IPS-15b (cell line): ENCODE measurements at regions not wholly inside any gene's neighbourhood (a gene's known extent, or its start where the extent isn't known, plus 50 kb on each side); places are given as distances from the start of the nearest gene placed in this dataset.

Experiments
- H3K27me3 ChIP-seq: one replicate; pipeline ENCODE4 v1.6.1; 2013; ENCODE audit warnings: low read length; ENCODE audit not compliant: control insufficient read depth, insufficient read depth
- H3K36me3 ChIP-seq: one replicate; pipeline ENCODE4 v1.6.1; 2013; ENCODE audit warnings: low read length; ENCODE audit not compliant: control insufficient read depth, insufficient read depth
- H3K4me1 ChIP-seq: one replicate; pipeline ENCODE4 v1.6.1; 2013; ENCODE audit warnings: mild to moderate bottlenecking, low read length; ENCODE audit not compliant: control insufficient read depth, insufficient read depth
- H3K4me3 ChIP-seq: one replicate; pipeline ENCODE4 v1.5.1; 2013; ENCODE audit warnings: low read depth, low read length
- H3K9ac ChIP-seq: one replicate; pipeline ENCODE4 v1.6.1; 2013; ENCODE audit warnings: low read depth, mild to moderate bottlenecking, low read length
- H3K9me3 ChIP-seq: one replicate; pipeline ENCODE4 v1.6.1; 2013; ENCODE audit warnings: mild to moderate bottlenecking, low read length; ENCODE audit not compliant: control insufficient read depth, insufficient read depth

DNA sequence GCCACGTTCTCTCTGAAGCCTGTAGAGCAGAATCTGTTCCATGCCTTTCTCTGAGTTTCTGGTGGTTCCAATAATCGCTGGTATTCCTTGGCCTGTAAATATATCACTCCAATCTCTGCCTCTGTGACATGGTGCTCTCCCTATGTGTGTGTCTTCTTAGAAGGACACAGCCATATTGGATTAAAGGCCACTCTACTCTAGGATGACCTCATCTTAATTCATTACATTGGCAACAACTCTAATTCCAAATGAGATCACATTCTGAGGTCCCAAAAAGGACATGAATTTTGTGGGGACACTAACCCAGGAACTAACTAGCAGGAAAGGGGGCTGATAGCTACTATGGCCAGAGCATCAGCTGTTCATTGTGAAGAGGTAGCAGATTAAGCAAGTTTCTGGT, 110.7 kb downstream of the KLF12 start:
- Histone ChIP-seq H3K9ac (no peak overlapping the region), H3K4me1 (peaks cover 25% of the 10 kb centered on the region), H3K27me3 (no peaks in the 10 kb centered on the region), H3K9me3 (no peaks in the 10 kb centered on the region), H3K36me3 (no peaks in the 10 kb centered on the region), H3K4me3 (no peak overlapping the region)

DNA sequence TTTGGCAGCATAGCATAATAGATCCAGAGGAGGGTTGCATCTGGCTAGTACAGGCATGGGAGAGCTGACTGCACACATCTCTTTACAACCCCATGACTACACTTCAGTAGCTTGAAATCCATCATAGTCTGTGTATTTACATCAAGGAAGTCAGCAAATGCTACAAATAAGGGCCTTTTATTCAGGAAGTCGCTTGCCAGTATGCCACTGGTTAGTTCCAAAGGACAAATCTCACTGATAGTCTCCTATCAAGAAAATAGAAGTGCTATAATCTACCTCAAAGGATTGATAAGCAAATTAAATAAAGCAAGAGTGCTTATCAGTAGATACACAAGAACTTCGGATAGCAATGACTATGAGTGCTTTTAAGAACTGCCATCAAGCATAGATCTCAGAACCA, 112.7 kb downstream of the KLF12 start:
- H3K4me3 ChIP-seq = no peak overlapping the region
- no peaks in the 10 kb centered on the region for H3K9me3 ChIP-seq
- H3K27me3 ChIP-seq = no peaks in the 10 kb centered on the region
- peaks cover 11% of the 10 kb centered on the region for H3K4me1 ChIP-seq
- H3K36me3 ChIP-seq = no peaks in the 10 kb centered on the region
- no peak overlapping the region for H3K9ac ChIP-seq

DNA sequence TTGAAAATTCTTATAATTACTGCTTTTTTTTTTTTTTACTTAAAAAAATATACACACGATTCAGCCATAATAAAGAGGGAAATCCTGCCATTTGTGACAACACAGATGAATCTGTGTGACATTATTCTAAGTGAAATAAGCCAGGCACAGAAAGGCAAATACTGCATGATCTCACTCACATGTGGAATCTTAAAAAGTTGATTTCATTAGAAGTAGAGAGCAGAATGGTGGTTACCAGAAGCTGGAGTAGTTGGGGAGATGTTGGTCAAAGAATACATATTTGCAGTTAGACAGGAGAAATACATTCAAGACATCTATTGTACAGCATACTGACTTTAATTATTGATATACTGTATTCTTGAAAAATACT, 116.2 kb downstream of the KLF12 start:
- no peak overlapping the region for H3K4me3 ChIP-seq
- H3K27me3 ChIP-seq = no peaks in the 10 kb centered on the region
- no peaks in the 10 kb centered on the region for H3K4me1 ChIP-seq
- H3K36me3 ChIP-seq = no peaks in the 10 kb centered on the region
- H3K9ac ChIP-seq = no peak overlapping the region
- no peaks in the 10 kb centered on the region for H3K9me3 ChIP-seq

DNA sequence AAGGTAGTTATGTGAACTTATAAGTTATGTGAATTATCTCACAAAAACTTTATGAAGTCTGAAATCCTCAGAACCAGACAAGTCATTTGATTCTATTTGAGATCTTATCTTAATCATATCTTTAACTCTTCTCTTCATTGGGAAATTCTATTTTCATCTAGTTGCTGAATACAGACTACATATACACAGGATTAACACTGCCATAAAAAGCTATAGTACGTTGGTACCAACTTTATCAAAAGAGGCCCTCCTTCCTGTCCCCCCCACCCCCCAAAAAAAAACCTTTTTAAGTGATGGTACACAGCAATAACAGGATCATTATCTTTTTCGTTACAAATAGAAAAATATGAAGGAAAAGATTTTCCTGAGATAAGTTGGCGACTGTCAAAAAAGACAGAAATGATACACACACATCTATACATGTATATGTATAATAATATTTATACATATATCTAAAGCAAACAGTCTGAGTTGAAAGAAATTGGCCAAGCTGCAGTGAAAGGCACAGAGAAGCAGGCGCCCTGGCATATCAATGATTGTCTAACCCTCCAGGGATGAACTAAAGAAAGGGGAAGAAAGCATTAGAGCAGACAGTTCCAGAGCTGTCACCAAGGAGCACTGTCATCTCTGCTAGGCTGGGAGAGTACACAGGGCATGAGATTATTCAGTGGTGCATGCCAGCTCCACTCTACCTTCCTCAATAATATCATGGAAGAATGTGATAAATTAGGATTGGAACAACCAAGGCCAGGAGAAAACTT, 116.7 kb downstream of the KLF12 start:
- no peaks in the 10 kb centered on the region for H3K36me3 ChIP-seq

DNA sequence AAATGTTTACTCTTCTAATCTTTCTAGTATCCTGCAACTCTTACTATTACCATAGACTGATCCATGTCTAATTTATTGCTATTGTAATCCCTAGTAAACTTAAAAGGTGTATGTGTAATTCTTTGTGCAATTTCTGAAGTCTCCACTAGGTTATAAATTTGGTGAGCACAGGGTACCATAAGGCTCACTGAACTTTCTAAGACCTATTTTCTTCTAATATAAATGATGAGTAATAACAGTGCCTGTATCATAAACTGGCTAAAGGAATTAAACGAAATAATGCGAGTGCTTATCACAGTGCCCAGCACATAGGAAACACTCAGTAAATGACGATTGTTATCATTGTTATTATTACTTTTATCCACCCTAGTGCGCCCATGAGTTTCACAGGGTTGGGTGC, 119.1 kb downstream of the KLF12 start:
- Histone ChIP-seq H3K4me3 (no peak overlapping the region), H3K9ac (no peak overlapping the region), H3K4me1 (no peaks in the 10 kb centered on the region), H3K36me3 (no peaks in the 10 kb centered on the region), H3K9me3 (no peaks in the 10 kb centered on the region), H3K27me3 (no peaks in the 10 kb centered on the region)

More for the DNA sequence above, 116.7 kb downstream of the KLF12 start:
- H3K27me3 ChIP-seq = no peaks in the 10 kb centered on the region
- H3K9ac ChIP-seq = no peak overlapping the region
- H3K9me3 ChIP-seq = no peaks in the 10 kb centered on the region
- H3K4me1 ChIP-seq = no peaks in the 10 kb centered on the region
- H3K4me3 ChIP-seq = no peak overlapping the region

DNA sequence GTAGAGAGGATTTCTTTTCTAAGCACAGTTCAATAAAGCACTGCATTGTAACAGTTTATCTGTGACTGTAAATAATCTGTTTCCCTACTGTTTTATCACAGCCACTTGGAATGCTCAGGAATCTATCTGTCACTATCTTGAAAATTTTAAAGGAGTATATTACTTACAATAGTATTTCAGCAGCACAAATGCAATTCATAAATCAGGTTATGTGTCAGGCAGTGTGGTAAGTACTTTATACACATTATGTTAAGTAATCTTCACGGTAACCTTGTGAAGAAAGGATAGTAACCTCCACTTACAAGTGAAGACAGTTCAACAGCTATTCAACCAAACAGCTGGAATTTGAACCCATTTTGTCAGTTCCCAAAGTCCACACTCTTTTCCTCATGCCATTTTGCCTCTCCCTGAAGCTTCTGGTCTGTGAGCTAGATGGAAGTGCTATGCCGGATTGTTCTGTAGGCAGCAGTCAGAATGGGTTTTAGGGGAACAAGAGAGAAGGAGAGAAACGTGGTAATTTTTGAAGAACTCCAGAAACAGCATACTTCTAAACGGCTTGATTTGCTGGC, 125.0 kb downstream of the KLF12 start:
- no peaks in the 10 kb centered on the region for H3K27me3 ChIP-seq
- no peak overlapping the region for H3K4me3 ChIP-seq
- H3K9me3 ChIP-seq = no peaks in the 10 kb centered on the region
- no peaks in the 10 kb centered on the region for H3K36me3 ChIP-seq
- no peaks in the 10 kb centered on the region for H3K4me1 ChIP-seq
- no peak overlapping the region for H3K9ac ChIP-seq

DNA sequence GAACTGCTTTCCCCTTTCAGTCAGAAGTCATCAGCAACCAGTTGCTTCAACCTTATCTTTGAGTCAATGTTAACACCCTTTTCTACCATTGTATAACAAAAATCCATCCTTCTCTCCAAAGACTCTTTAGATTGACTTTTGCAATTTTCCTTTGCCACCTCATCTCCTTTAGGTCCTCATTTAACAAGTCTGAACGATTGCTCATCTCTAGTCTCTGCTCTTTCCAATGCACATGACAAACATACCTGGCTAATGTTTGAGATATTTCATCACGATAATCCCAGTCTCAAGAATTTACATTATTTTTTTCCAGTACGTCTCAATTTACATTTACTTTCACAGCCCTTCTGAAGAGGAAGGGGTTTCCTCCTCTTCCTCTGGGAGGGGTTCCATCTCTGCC, 127.5 kb downstream of the KLF12 start:
- Histone ChIP-seq H3K4me3 (no peak overlapping the region), H3K9ac (no peak overlapping the region), H3K4me1 (no peaks in the 10 kb centered on the region), H3K9me3 (no peaks in the 10 kb centered on the region), H3K36me3 (no peaks in the 10 kb centered on the region), H3K27me3 (no peaks in the 10 kb centered on the region)

DNA sequence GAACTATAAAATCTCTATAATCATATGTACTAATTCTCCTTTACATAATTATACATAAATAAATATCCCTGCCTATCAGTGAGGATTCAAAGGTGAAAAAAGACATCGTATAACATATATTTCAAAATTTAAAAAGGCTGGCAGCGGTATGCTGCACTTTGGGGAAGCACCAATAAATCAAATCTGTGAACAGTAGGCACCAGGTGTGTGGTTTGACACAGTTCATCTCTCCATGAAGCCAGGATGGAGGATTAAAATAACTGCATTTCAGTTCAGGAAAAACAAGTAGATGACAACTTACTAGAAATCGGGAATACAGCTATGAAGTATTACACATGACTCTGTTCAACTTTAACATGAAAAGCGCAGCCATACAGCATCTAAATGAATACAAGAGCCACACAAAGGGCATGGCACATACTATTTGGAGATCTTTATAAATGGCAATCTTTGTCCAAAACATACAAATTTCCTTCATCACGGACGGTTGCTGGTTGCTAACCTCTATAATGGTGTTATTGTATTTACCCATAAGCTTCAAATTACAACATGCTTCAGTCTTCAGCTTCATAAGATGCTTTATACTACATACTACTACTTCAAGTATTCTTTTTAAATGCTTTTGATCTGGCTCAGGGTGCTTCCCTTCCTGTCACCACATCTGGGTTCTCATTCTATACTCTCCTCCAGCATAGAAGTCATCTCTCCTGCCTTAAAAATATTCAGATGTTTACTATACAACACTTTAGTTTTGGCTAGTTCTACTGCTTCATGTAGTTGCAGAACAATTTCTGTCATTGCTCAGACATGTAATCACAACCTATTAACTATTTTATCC, 128.7 kb downstream of the KLF12 start:
- no peak overlapping the region for H3K4me3 ChIP-seq
- H3K36me3 ChIP-seq = no peaks in the 10 kb centered on the region
- no peaks in the 10 kb centered on the region for H3K9me3 ChIP-seq
- no peaks in the 10 kb centered on the region for H3K27me3 ChIP-seq
- H3K9ac ChIP-seq = no peak overlapping the region
- no peaks in the 10 kb centered on the region for H3K4me1 ChIP-seq

DNA sequence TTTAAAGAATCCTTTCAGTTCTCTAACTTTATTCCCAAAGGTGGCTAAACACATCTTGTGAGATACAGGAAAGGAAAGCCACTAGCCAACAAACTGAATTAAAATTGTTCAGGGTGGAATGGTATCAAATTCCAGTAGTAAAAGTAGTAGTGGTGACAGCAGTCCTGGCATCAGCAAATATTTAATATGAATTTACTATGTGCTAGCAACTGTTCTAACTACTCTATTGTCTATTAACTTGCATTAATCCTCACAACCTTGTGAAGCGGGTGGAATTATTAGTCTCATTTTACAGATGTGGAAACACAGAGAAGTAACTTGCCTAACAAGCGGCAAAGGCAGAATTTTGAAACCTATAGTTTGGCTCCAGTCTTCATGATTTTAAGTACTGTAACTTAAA, 130.1 kb downstream of the KLF12 start:
- H3K27me3 ChIP-seq = no peaks in the 10 kb centered on the region
- no peaks in the 10 kb centered on the region for H3K36me3 ChIP-seq
- H3K9me3 ChIP-seq = no peaks in the 10 kb centered on the region
- no peak overlapping the region for H3K4me3 ChIP-seq
- H3K9ac ChIP-seq = no peak overlapping the region
- no peaks in the 10 kb centered on the region for H3K4me1 ChIP-seq

DNA sequence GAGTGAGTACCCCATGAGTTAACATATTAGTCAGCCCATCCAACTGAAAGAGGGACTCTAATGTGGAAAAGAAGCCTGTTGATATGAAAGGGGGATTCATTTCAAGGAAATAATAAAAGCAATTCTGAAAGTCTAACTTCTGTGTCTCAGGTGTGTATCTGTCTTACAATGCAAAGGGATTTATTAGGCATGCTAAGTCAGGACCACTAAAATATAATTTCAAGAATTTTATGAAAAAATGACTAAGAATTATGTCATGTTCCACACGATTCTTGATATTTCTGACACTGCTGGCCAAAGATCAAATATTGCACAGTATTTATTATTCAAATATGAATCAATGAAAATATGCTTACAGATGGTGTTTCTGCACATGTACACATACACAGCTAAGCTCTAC, 130.8 kb downstream of the KLF12 start:
- no peaks in the 10 kb centered on the region for H3K4me1 ChIP-seq
- no peaks in the 10 kb centered on the region for H3K27me3 ChIP-seq
- H3K9ac ChIP-seq = no peak overlapping the region
- no peaks in the 10 kb centered on the region for H3K9me3 ChIP-seq
- H3K4me3 ChIP-seq = no peak overlapping the region
- H3K36me3 ChIP-seq = no peaks in the 10 kb centered on the region

DNA sequence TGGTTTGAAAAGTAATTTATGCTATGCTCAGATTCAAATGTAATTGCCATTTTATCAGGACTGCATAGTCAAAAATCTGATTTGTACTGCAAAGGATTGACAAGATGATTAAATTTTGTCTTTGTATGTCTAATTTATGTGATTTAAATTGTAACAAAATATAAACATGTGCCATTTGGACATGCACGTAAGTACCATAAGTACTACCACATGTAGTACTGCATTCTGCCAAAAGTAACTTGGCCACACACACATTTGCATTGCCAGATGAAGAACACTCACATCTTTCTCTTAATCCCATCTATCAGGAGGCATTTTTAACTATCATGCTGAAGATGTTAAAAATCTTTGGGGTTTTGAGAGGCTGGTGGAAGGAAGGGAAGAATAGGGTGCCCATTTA, 133.3 kb downstream of the KLF12 start:
- Histone ChIP-seq H3K4me3 (no peak overlapping the region), H3K36me3 (no peaks in the 10 kb centered on the region), H3K9me3 (no peaks in the 10 kb centered on the region), H3K4me1 (no peaks in the 10 kb centered on the region), H3K9ac (no peak overlapping the region), H3K27me3 (no peaks in the 10 kb centered on the region)

DNA sequence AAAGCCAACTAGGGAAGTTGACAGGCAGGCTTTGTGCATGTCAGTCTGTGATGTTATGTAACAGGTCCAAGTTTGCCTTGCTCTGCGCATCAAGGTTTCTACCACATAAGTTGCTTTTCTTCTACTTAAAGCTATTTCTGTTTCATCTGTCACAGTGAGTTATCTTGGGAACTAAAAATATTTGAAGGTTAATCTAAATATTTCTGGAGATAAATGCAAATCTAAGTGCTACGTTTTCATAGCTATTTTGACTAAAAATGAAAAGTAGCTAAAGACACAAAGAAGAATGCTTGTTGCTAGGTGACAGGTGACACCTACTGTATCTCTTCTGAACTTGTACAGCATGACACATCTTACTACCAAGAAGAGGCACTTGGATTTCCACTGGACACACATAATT, 135.6 kb downstream of the KLF12 start:
- Histone ChIP-seq H3K4me3 (no peak overlapping the region), H3K36me3 (no peaks in the 10 kb centered on the region), H3K9ac (no peak overlapping the region), H3K4me1 (peaks cover 4% of the 10 kb centered on the region), H3K9me3 (no peaks in the 10 kb centered on the region), H3K27me3 (no peaks in the 10 kb centered on the region)
